Gastroesophageal sphincter (tissue), 3 donors: ENCODE measurements at regions not wholly inside any gene's neighbourhood (a gene's known extent, or its start where the extent isn't known, plus 50 kb on each side); places are given as distances from the start of the nearest gene placed in this dataset.

Experiments
- CTCF ChIP-seq, 4 experiments: fragments of 200-600 bp in 2 of 4; fragments of 450-650 bp in 2 of 4; sonication (generic) in 1 of 4; IDR thresholded peaks; one replicate each; pipeline ENCODE4 v1.5.1; 2017 to 2019; ENCODE audit warnings: antibody characterized with exemption in 4 of 4, mild to moderate bottlenecking in 2 of 4, moderate library complexity in 2 of 4
- EP300 ChIP-seq: sonication (generic); formaldehyde crosslinking; IDR thresholded peaks from one replicate; pipeline ENCODE4 v1.6.1; 2017; ENCODE audit warnings: antibody characterized with exemption, mild to moderate bottlenecking
- POLR2A ChIP-seq, 2 donors: fragments of 450-650 bp; IDR thresholded peaks; one replicate each; pipeline ENCODE4 v1.6.1; 2017; ENCODE audit warnings: antibody characterized with exemption in 2 of 2, mild to moderate bottlenecking in 2 of 2, moderate library complexity in 1 of 2
- POLR2AphosphoS5 ChIP-seq: sonication (generic); formaldehyde crosslinking; IDR thresholded peaks from one replicate; pipeline ENCODE4 v1.6.1; 2017; ENCODE audit warnings: antibody characterized with exemption

GRCh38 chr1:218865591-218865990 lies 308.1 kb upstream of the LYPLAL1 start:
- TF ChIP-seq CTCF (IDR thresholded peaks at IDR 0.05) (no peak), POLR2AphosphoS5 (no peak), POLR2A (IDR thresholded peaks at IDR 0.05) (no peak), EP300 (no peak)
